Neural cell (in vitro differentiated cells): ENCODE measurements at regions not wholly inside any gene's neighbourhood (a gene's known extent, or its start where the extent isn't known, plus 50 kb on each side); places are given as distances from the start of the nearest gene placed in this dataset.

Source experiments
- small RNA-seq, 3 experiments: library from RNA; depleted of rRNA; stranded (forward); fragments of <200 nt; gene quantifications; one replicate each; pipeline ENCODE3, GENCODE V24; 2012

Small RNAs in the stretch of these regions (small RNA-seq; reads per million reads assigned to genes)
- 0 to 0.23 (median 0) reads per million in 3 experiments for gene COX17P1
